Naive thymus-derived CD8-positive, alpha-beta T cell (primary cell): ENCODE measurements at regions not wholly inside any gene's neighbourhood (a gene's known extent, or its start where the extent isn't known, plus 50 kb on each side); places are given as distances from the start of the nearest gene placed in this dataset.
"Not testable (repeated sequence)": the region's sequence is repeated elsewhere in the genome, so short reads cannot be mapped to it uniquely, and the experiment has no call there.

ENCODE experiments used
- ATAC-seq, 2 donors: fragments of 150-1000 bp; cut with Tn5 transposase in 1 of 2; sonication (Bioruptor Pico), chemical (Tn5 transposase) in 1 of 2; 1 replicate in 1 of 2; 2 replicates in 1 of 2; pipeline ENCODE4 v1.10.0; 2021; ENCODE audit warnings: mild to moderate bottlenecking in 2 of 2, moderate library complexity in 2 of 2
- POLR2A ChIA-PET: fragments of 350-600 bp; sonication (Branson Sonifier 250); formaldehyde crosslinking; loops from one replicate; lab custom pipeline; 2021; ENCODE audit warnings: antibody characterized with exemption; lab: Charles Lee
- DNase-seq, 10 donors: peaks; one replicate each; pipeline versions ENCODE4 v3.0.0 to v3.0.0-alpha.2; 2020 to 2022
- H3K27ac Mint-ChIP-seq, 10 donors: one replicate each; pipeline ENCODE4 v1.8.0; 2020 to 2022; ENCODE audit warnings: mild to moderate bottlenecking in 10 of 10, mixed read lengths in 10 of 10, moderate library complexity in 4 of 10, inconsistent platforms in 1 of 10
- H3K27me3 Mint-ChIP-seq, 5 donors: one replicate each; pipeline ENCODE4 v1.8.0; 2021 to 2022; ENCODE audit warnings: mixed read lengths in 5 of 5
- H3K36me3 Mint-ChIP-seq, 3 donors: one replicate each; pipeline ENCODE4 v1.8.0; 2020 to 2022; ENCODE audit warnings: mixed read lengths in 3 of 3, mild to moderate bottlenecking in 2 of 3, inconsistent platforms in 1 of 3
- H3K4me1 Mint-ChIP-seq, 4 donors: one replicate each; pipeline ENCODE4 v1.8.0; 2021 to 2022; ENCODE audit warnings: mixed read lengths in 4 of 4
- H3K4me3 Mint-ChIP-seq, 10 donors: one replicate each; pipeline ENCODE4 v1.8.0; 2020 to 2022; ENCODE audit warnings: mild to moderate bottlenecking in 10 of 10, mixed read lengths in 10 of 10, moderate library complexity in 6 of 10, inconsistent platforms in 1 of 10
- H3K9me3 Mint-ChIP-seq, 9 donors: one replicate each; pipeline ENCODE4 v1.8.0; 2020 to 2022; ENCODE audit warnings: mixed read lengths in 9 of 9, mild to moderate bottlenecking in 3 of 9, inconsistent platforms in 1 of 9, moderate library complexity in 1 of 9

- H3K4me1 Mint-ChIP-seq, H3K4me3 Mint-ChIP-seq, H3K27ac Mint-ChIP-seq, DNase-seq, H3K27me3 Mint-ChIP-seq, ATAC-seq, POLR2A ChIA-PET, H3K9me3 Mint-ChIP-seq, H3K36me3 Mint-ChIP-seq: not testable (repeated sequence)
Observed at GRCh38 chr5:18399461-18400327, 765.4 kb downstream of the TAF11L14 start.

- H3K4me3 Mint-ChIP-seq: no peak overlapping the region
- H3K27me3 Mint-ChIP-seq: no peaks in the 10 kb centered on the region
- no peak overlapping the region for H3K27ac Mint-ChIP-seq
- no peaks in the 10 kb centered on the region for H3K36me3 Mint-ChIP-seq
- ATAC-seq (no peak), DNase-seq (no peak)
- no peaks in the 10 kb centered on the region for H3K4me1 Mint-ChIP-seq
- POLR2A ChIA-PET: no interaction called here
- H3K9me3 Mint-ChIP-seq: peaks cover 0 to 5% (median 0%) of the 10 kb centered on the region in 9 donors
Observed at GRCh38 chr5:18403141-18403540, 768.9 kb downstream of the TAF11L14 start.

GRCh38 chr5:18403941-18404438, 769.7 kb downstream of the TAF11L14 start:
- ATAC-seq: no peak

GRCh38 chr5:18420711-18421110, 786.5 kb downstream of the TAF11L14 start:
- H3K27me3 Mint-ChIP-seq: no peaks in the 10 kb centered on the region
- H3K36me3 Mint-ChIP-seq: no peaks in the 10 kb centered on the region
- no peak overlapping the region for H3K27ac Mint-ChIP-seq
- no peak overlapping the region for H3K4me3 Mint-ChIP-seq
- POLR2A ChIA-PET: no interaction called here
- ATAC-seq: no peak
- peaks cover 0 to 1% (median 0%) of the 10 kb centered on the region in 4 donors for H3K4me1 Mint-ChIP-seq
- H3K9me3 Mint-ChIP-seq: peaks cover 0 to 18% (median 3%) of the 10 kb centered on the region in 9 donors
- DNase-seq: no peak

More at GRCh38 chr5:18403941-18404438, 769.7 kb downstream of the TAF11L14 start:
- H3K9me3 Mint-ChIP-seq: peaks cover 0 to 5% (median 0%) of the 10 kb centered on the region in 9 donors
- no peak overlapping the region for H3K27ac Mint-ChIP-seq
- no peaks in the 10 kb centered on the region for H3K4me1 Mint-ChIP-seq
- H3K36me3 Mint-ChIP-seq: no peaks in the 10 kb centered on the region
- H3K27me3 Mint-ChIP-seq: no peaks in the 10 kb centered on the region
- H3K4me3 Mint-ChIP-seq: no peak overlapping the region
- POLR2A ChIA-PET: no interaction called here
- DNase-seq: no peak

GRCh38 chr5:18433336-18433735, 799.1 kb downstream of the TAF11L14 start:
- peaks cover 0 to 9% (median 4%) of the 10 kb centered on the region in 9 donors for H3K9me3 Mint-ChIP-seq
- H3K27ac Mint-ChIP-seq: no peak overlapping the region
- ATAC-seq: no peak
- no peaks in the 10 kb centered on the region for H3K27me3 Mint-ChIP-seq
- no peaks in the 10 kb centered on the region for H3K36me3 Mint-ChIP-seq
- no peak overlapping the region for H3K4me3 Mint-ChIP-seq
- no peaks in the 10 kb centered on the region for H3K4me1 Mint-ChIP-seq
- POLR2A ChIA-PET: no interaction called here
- no peak for DNase-seq

GRCh38 chr5:18438126-18438525, 803.9 kb downstream of the TAF11L14 start:
- Mint-ChIP-seq H3K36me3 (no peaks in the 10 kb centered on the region), H3K4me1 (no peaks in the 10 kb centered on the region), H3K9me3 (peaks cover 0 to 12% (median 2%) of the 10 kb centered on the region in 9 donors), H3K4me3 (no peak overlapping the region), H3K27ac (no peak overlapping the region), H3K27me3 (no peaks in the 10 kb centered on the region)
- POLR2A ChIA-PET: no interaction called here
- DNase-seq (no peak), ATAC-seq (no peak)

- Mint-ChIP-seq H3K27ac (no peak overlapping the region), H3K27me3 (no peaks in the 10 kb centered on the region)
- no peak for ATAC-seq
Observed at GRCh38 chr5:18455521-18455920, 821.3 kb downstream of the TAF11L14 start.

GRCh38 chr5:18457255-18457654, 823.0 kb downstream of the TAF11L14 start:
- DNase-seq (no peak), ATAC-seq (no peak)
- H3K36me3 Mint-ChIP-seq: no peaks in the 10 kb centered on the region
- no peaks in the 10 kb centered on the region for H3K27me3 Mint-ChIP-seq
- no peak overlapping the region for H3K27ac Mint-ChIP-seq
- POLR2A ChIA-PET: no interaction called here
- peaks cover 0 to 13% (median 3%) of the 10 kb centered on the region in 9 donors for H3K9me3 Mint-ChIP-seq
- no peaks in the 10 kb centered on the region for H3K4me1 Mint-ChIP-seq
- H3K4me3 Mint-ChIP-seq: no peak overlapping the region

More at GRCh38 chr5:18455521-18455920, 821.3 kb downstream of the TAF11L14 start:
- H3K9me3 Mint-ChIP-seq: peaks cover 0 to 15% (median 3%) of the 10 kb centered on the region in 9 donors
- H3K4me3 Mint-ChIP-seq: no peak overlapping the region
- H3K36me3 Mint-ChIP-seq: no peaks in the 10 kb centered on the region
- DNase-seq: no peak
- no peaks in the 10 kb centered on the region for H3K4me1 Mint-ChIP-seq
- POLR2A ChIA-PET: no interaction called here

- H3K27me3 Mint-ChIP-seq: no peaks in the 10 kb centered on the region
- no peak for DNase-seq
- H3K36me3 Mint-ChIP-seq: no peaks in the 10 kb centered on the region
- POLR2A ChIA-PET: no interaction called here
- H3K9me3 Mint-ChIP-seq: peaks cover 0 to 6% (median 1%) of the 10 kb centered on the region in 9 donors
- no peak overlapping the region for H3K4me3 Mint-ChIP-seq
- H3K4me1 Mint-ChIP-seq: no peaks in the 10 kb centered on the region
- no peak for ATAC-seq
- H3K27ac Mint-ChIP-seq: no peak overlapping the region
Observed at GRCh38 chr5:18461766-18462165, 827.5 kb downstream of the TAF11L14 start.

- no peaks in the 10 kb centered on the region for H3K4me1 Mint-ChIP-seq
- peak in 1 of 10 donors; percentile 5 for DNase-seq
- H3K27me3 Mint-ChIP-seq: no peaks in the 10 kb centered on the region
- POLR2A ChIA-PET: no interaction called here
- peaks cover 0 to 7% (median 0%) of the 10 kb centered on the region in 9 donors for H3K9me3 Mint-ChIP-seq
- no peaks in the 10 kb centered on the region for H3K36me3 Mint-ChIP-seq
- H3K27ac Mint-ChIP-seq: no peak overlapping the region
- no peak for ATAC-seq
- no peak overlapping the region for H3K4me3 Mint-ChIP-seq
Observed at GRCh38 chr5:18465833-18466681, 831.8 kb downstream of the TAF11L14 start.

- ATAC-seq (no peak), DNase-seq (no peak)
- POLR2A ChIA-PET: no interaction called here
- Mint-ChIP-seq H3K36me3 (no peaks in the 10 kb centered on the region), H3K9me3 (peaks cover 0 to 10% (median 4%) of the 10 kb centered on the region in 9 donors), H3K27ac (no peak overlapping the region), H3K4me1 (no peaks in the 10 kb centered on the region), H3K27me3 (no peaks in the 10 kb centered on the region), H3K4me3 (no peak overlapping the region)
Observed at GRCh38 chr5:18466731-18467130, 832.5 kb downstream of the TAF11L14 start.

GRCh38 chr5:18471791-18472190, 837.5 kb downstream of the TAF11L14 start:
- DNase-seq, POLR2A ChIA-PET, H3K27me3 Mint-ChIP-seq: not testable (repeated sequence)

GRCh38 chr5:18483451-18483850, 849.2 kb downstream of the TAF11L14 start:
- no peaks in the 10 kb centered on the region for H3K36me3 Mint-ChIP-seq

More at GRCh38 chr5:18471791-18472190, 837.5 kb downstream of the TAF11L14 start:
- H3K4me3 Mint-ChIP-seq, H3K4me1 Mint-ChIP-seq, H3K27ac Mint-ChIP-seq, H3K36me3 Mint-ChIP-seq, ATAC-seq: not testable (repeated sequence)
- H3K9me3 Mint-ChIP-seq: peaks cover 0 to 15% (median 4%) of the 10 kb centered on the region in 9 donors

More at GRCh38 chr5:18483451-18483850, 849.2 kb downstream of the TAF11L14 start:
- Mint-ChIP-seq H3K4me1 (no peaks in the 10 kb centered on the region), H3K27me3 (no peaks in the 10 kb centered on the region), H3K4me3 (no peak overlapping the region), H3K27ac (no peak overlapping the region), H3K9me3 (peaks cover 0 to 7% (median 0%) of the 10 kb centered on the region in 9 donors)
- ATAC-seq: no peak
- POLR2A ChIA-PET: no interaction called here
- no peak for DNase-seq
